Neural progenitor cell (in vitro differentiated cells): ENCODE measurements at regions not wholly inside any gene's neighbourhood (a gene's known extent, or its start where the extent isn't known, plus 50 kb on each side); places are given as distances from the start of the nearest gene placed in this dataset.

Source experiments
- DNase-seq: peaks from one replicate; pipeline ENCODE4 v3.0.0-alpha.2; 2016; ENCODE audit warnings: low spot score
- H2AFZ ChIP-seq: fragments of 200-600 bp; sonication (generic); replicated peaks from 2 replicates; pipeline ENCODE4 v1.6.1; 2016; ENCODE audit warnings: antibody characterized with exemption
- H3F3A ChIP-seq: fragments of 200-600 bp; sonication (generic); 2 replicates; pipeline ENCODE4 v1.6.1; 2016; ENCODE audit warnings: antibody characterized with exemption, low read depth
- H3K27ac ChIP-seq: fragments of 200-600 bp; sonication (generic); 2 replicates; pipeline ENCODE4 v1.5.1; 2016; ENCODE audit warnings: mild to moderate bottlenecking
- H3K27me3 ChIP-seq: fragments of 200-600 bp; sonication (generic); 2 replicates; pipeline ENCODE4 v1.6.1; 2016; ENCODE audit warnings: mild to moderate bottlenecking, moderate library complexity
- H3K36me3 ChIP-seq: fragments of 200-600 bp; sonication (generic); 2 replicates; pipeline ENCODE4 v1.5.1; 2016
- H3K4me1 ChIP-seq: fragments of 200-600 bp; sonication (generic); 2 replicates; pipeline ENCODE4 v1.6.1; 2016; ENCODE audit warnings: mixed run types
- H3K4me2 ChIP-seq: fragments of 200-600 bp; sonication (generic); 2 replicates; pipeline ENCODE4 v1.6.1; 2016
- H3K4me3 ChIP-seq: fragments of 200-600 bp; sonication (generic); 2 replicates; pipeline ENCODE4 v1.5.1; 2016
- H3K79me2 ChIP-seq: fragments of 200-600 bp; sonication (generic); 2 replicates; pipeline ENCODE4 v1.6.1; 2016; ENCODE audit warnings: low read depth
- H3K9ac ChIP-seq: fragments of 200-600 bp; sonication (generic); 2 replicates; pipeline ENCODE4 v1.6.1; 2016
- H3K9me3 ChIP-seq: fragments of 200-600 bp; sonication (generic); 2 replicates; pipeline ENCODE4 v1.5.1; 2016; ENCODE audit warnings: low read depth
- H4K20me1 ChIP-seq: fragments of 200-600 bp; sonication (generic); 2 replicates; pipeline ENCODE4 v1.6.1; 2016; ENCODE audit warnings: low read depth
- H3K27ac Mint-ChIP-seq: 3 replicates; pipeline ENCODE4 v1.8.0; 2021; ENCODE audit warnings: mixed read lengths
- H3K27me3 Mint-ChIP-seq: 2 replicates; pipeline ENCODE4 v1.8.0; 2022; ENCODE audit warnings: low read depth, mild to moderate bottlenecking, inconsistent platforms, moderate library complexity, mixed read lengths; ENCODE audit not compliant: insufficient read depth
- H3K36me3 Mint-ChIP-seq: 3 replicates; pipeline ENCODE4 v1.8.0; 2021; ENCODE audit warnings: mixed read lengths
- H3K4me1 Mint-ChIP-seq: 3 replicates; pipeline ENCODE4 v1.8.0; 2021; ENCODE audit warnings: mixed read lengths
- H3K4me3 Mint-ChIP-seq: 3 replicates; pipeline ENCODE4 v1.8.0; 2021; ENCODE audit warnings: mild to moderate bottlenecking, moderate library complexity, mixed read lengths
- H3K9me3 Mint-ChIP-seq: 3 replicates; pipeline ENCODE4 v1.8.0; 2020; ENCODE audit warnings: mixed read lengths
- CTCF ChIP-seq: fragments of 200-600 bp; sonication (generic); IDR thresholded peaks from 2 replicates; pipeline ENCODE4 v1.5.1; 2017; ENCODE audit warnings: antibody characterized with exemption, mild to moderate bottlenecking
- EZH2 ChIP-seq: fragments of 200-600 bp; sonication (generic); IDR thresholded peaks from 2 replicates; pipeline ENCODE4 v1.6.1; 2017; ENCODE audit warnings: antibody characterized with exemption, mild to moderate bottlenecking, moderate library complexity
- EZH2phosphoT487 ChIP-seq: fragments of 200-600 bp; sonication (generic); IDR thresholded peaks from 2 replicates; pipeline ENCODE4 v1.6.1; 2017; ENCODE audit warnings: antibody characterized with exemption

DNA sequence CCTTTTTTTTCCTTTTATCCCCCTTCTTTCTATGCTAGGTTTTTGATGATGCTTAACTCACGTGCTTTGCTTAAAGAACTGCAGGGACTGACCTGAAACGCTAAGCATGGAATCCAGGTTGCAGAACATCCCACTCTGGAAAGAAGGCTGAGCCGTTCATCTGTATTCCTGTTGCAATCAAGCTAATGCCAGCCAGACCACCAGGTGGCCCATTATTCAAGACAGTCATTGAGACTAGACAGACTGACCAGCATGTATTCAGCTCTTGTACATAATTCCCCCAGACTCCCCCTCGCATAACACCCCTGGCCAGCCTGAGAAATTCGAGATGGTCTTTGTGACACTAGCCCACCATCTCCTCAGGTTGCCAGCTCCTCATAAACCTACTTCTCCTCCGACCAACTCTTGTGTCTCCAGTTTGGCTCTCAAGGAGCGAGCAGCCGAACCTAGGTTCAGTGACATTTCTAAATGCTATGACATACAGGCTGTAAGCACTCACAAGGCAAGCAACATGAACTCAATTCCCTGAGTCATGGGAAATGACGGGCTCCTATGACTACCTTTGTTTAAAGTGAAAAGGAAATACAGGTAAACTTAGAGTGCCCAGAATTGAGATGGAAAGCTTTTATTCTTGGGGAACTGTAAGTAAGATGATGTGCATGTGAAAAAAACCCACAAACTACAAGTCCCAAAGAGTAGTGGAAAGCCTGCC lies 309.3 kb upstream of the CDYL start:
- no peak overlapping the region for H2AFZ ChIP-seq

DNA sequence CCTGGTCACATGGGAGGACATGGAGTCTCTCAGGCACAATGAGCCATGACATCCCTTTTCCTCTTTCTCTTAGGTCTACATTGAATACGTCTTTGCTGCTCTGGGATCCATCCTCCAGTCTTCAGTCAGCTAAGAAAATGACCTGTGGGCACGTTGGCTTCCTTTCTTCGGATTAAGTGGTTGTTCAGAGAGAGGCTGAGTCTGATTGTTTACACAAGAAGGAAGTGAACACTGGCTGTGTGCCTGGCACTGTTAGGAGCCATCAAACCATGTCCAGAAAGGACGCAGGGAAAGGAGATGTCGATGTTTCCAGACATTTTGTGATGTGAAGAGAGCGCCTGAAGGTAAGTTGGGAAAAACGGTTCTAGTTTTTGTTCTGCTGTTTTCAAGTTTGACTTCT lies 309.9 kb upstream of the CDYL start:
- Histone ChIP-seq H3K27ac (no peak overlapping the region), H3K27me3 (no peaks in the 10 kb centered on the region), H3F3A (no peaks in the 10 kb centered on the region), H4K20me1 (no peaks in the 10 kb centered on the region), H3K9me3 (no peaks in the 10 kb centered on the region), H3K4me3 (no peak overlapping the region), H3K36me3 (no peaks in the 10 kb centered on the region), H3K4me1 (peaks cover 3% of the 10 kb centered on the region), H3K9ac (no peak overlapping the region), H2AFZ (no peak overlapping the region), H3K4me2 (no peak overlapping the region), H3K79me2 (no peaks in the 10 kb centered on the region)
- Mint-ChIP-seq H3K9me3 (peaks cover 16% of the 10 kb centered on the region), H3K36me3 (peaks cover under 1% of the 10 kb centered on the region), H3K4me3 (no peak overlapping the region), H3K27ac (no peak overlapping the region), H3K27me3 (peaks cover 8% of the 10 kb centered on the region), H3K4me1 (peaks cover 15% of the 10 kb centered on the region)
- TF ChIP-seq CTCF, result no peak
- TF ChIP-seq EZH2, result no peak
- TF ChIP-seq EZH2phosphoT487, result no peak
- DNase-seq, result no peak

More for the DNA sequence above, 309.3 kb upstream of the CDYL start:
- Histone ChIP-seq H3K27me3 (no peaks in the 10 kb centered on the region), H3K27ac (no peak overlapping the region), H3F3A (no peaks in the 10 kb centered on the region), H3K9me3 (no peaks in the 10 kb centered on the region), H4K20me1 (no peaks in the 10 kb centered on the region), H3K9ac (no peak overlapping the region), H3K79me2 (no peaks in the 10 kb centered on the region), H3K4me1 (no peaks in the 10 kb centered on the region), H3K4me3 (no peak overlapping the region), H3K4me2 (no peak overlapping the region), H3K36me3 (no peaks in the 10 kb centered on the region)
- H3K9me3 Mint-ChIP-seq, result peaks cover 23% of the 10 kb centered on the region
- H3K36me3 Mint-ChIP-seq, result peaks cover 2% of the 10 kb centered on the region
- peaks cover 8% of the 10 kb centered on the region for H3K27me3 Mint-ChIP-seq
- no peak overlapping the region for H3K27ac Mint-ChIP-seq
- TF ChIP-seq EZH2phosphoT487 (no peak), CTCF (peak; percentile 13)
- H3K4me3 Mint-ChIP-seq, result no peak overlapping the region
- peaks cover 10% of the 10 kb centered on the region for H3K4me1 Mint-ChIP-seq
- DNase-seq, result peak; percentile 25

- Mint-ChIP-seq H3K4me3 (no peak overlapping the region), H3K4me1 (peaks cover 28% of the 10 kb centered on the region), H3K27ac (no peak overlapping the region), H3K9me3 (peaks cover 8% of the 10 kb centered on the region), H3K36me3 (no peaks in the 10 kb centered on the region), H3K27me3 (peaks cover 6% of the 10 kb centered on the region)
- H3K79me2 ChIP-seq, result no peaks in the 10 kb centered on the region
- no peaks in the 10 kb centered on the region for H3K27me3 ChIP-seq
- no peak overlapping the region for H3K27ac ChIP-seq
- TF ChIP-seq EZH2phosphoT487 (no peak), EZH2 (no peak), CTCF (no peak)
- no peak overlapping the region for H3K4me2 ChIP-seq
- peaks cover 15% of the 10 kb centered on the region for H3K4me1 ChIP-seq
- no peaks in the 10 kb centered on the region for H3K9me3 ChIP-seq
- H3F3A ChIP-seq, result no peaks in the 10 kb centered on the region
- H3K9ac ChIP-seq, result no peak overlapping the region
- H4K20me1 ChIP-seq, result no peaks in the 10 kb centered on the region
- DNase-seq, result no peak
- no peak overlapping the region for H3K4me3 ChIP-seq
- H2AFZ ChIP-seq, result no peak overlapping the region
- H3K36me3 ChIP-seq, result no peaks in the 10 kb centered on the region
Observed at GRCh38 chr6:4464638-4465037, 311.6 kb upstream of the CDYL start.
